Heart right ventricle (tissue), 16 donors: ENCODE measurements at regions not wholly inside any gene's neighbourhood (a gene's known extent, or its start where the extent isn't known, plus 50 kb on each side); places are given as distances from the start of the nearest gene placed in this dataset.

Experiments used
- ATAC-seq, 8 donors: fragments of 200-7000 bp; cut with Tn5 transposase; one replicate each; pipeline ENCODE4 v1.9.1; 2020; ENCODE audit warnings: mild to moderate bottlenecking in 8 of 8, moderate library complexity in 8 of 8, moderate number of reproducible peaks in 1 of 8
- DNase-seq, 2 donors: peaks; one replicate each; pipeline ENCODE4 v3.0.0-alpha.2; 2020
- H3K27ac ChIP-seq, 10 donors: fragments of 200-600 bp; sonication (generic) in 2 of 10; one replicate each; pipeline versions ENCODE4 v1.5.0 to v1.8.0; 2020 to 2022; ENCODE audit warnings: mild to moderate bottlenecking in 3 of 10
- H3K27me3 ChIP-seq, 7 donors: fragments of 200-600 bp; one replicate each; pipeline ENCODE4 v1.8.0; 2021 to 2022; ENCODE audit warnings: mild to moderate bottlenecking in 2 of 7
- H3K36me3 ChIP-seq, 9 donors: fragments of 200-600 bp; sonication (generic) in 1 of 9; one replicate each; pipeline versions ENCODE4 v1.5.0 to v1.8.0; 2020 to 2022; ENCODE audit warnings: mild to moderate bottlenecking in 2 of 9
- H3K4me1 ChIP-seq, 9 donors: fragments of 200-600 bp; sonication (generic) in 1 of 9; one replicate each; pipeline versions ENCODE4 v1.5.0 to v1.8.0; 2020 to 2022; ENCODE audit warnings: mild to moderate bottlenecking in 4 of 9
- H3K4me3 ChIP-seq, 10 donors: fragments of 200-600 bp; sonication (generic) in 2 of 10; one replicate each; pipeline versions ENCODE4 v1.5.0 to v1.8.0; 2020 to 2022; ENCODE audit warnings: mild to moderate bottlenecking in 7 of 10, moderate library complexity in 2 of 10
- H3K9me3 ChIP-seq, 11 donors: fragments of 200-600 bp in 10 of 11; sonication (generic) in 2 of 11; one replicate each; pipeline versions ENCODE4 v1.5.0 to v1.8.0; 2013 to 2022; ENCODE audit warnings: mild to moderate bottlenecking in 2 of 11, control low read depth in 1 of 11, moderate library complexity in 1 of 11
- CTCF ChIP-seq, 9 donors: fragments of 200-600 bp; sonication (generic) in 2 of 9; IDR thresholded peaks; one replicate each; pipeline versions ENCODE4 v1.5.0 to v1.8.0; 2021 to 2022; ENCODE audit warnings: antibody characterized with exemption in 9 of 9, mild to moderate bottlenecking in 5 of 9, moderate library complexity in 1 of 9
- WGBS, 2 donors: extraction: QIAGEN DNeasy Blood & Tissue Kit; methylation state at CpG; one replicate each; pipeline ENCODE4 v1.1.7; 2013; ENCODE audit warnings: inconsistent platforms in 1 of 2; 5-methylcytosine and 5-hydroxymethylcytosine counted together
- intact Hi-C, 10 donors: fragments of 100-400 bp; cut with DNase I; formaldehyde crosslinking; loops; one replicate each; pipeline versions ENCODE4 v1.11.1 to v1.14.2; 2022
- donor health status: Arrhythmogenic right ventricular cardiomyopathy.
- donor health status: ischemic (EF 13 %, LVEDD 7.1; RV severe dilation, severe dysfunction).
- donor health status: healthy with polysubstance abuse.
- donor health status: DM: no; HTN: yes; CAD: no.
- donor health status: DM: no; HTN: no; CAD: no.
- donor health status: ischemic (EF 25% LVEDD 6.9; RV normal size, moderate dysfunction).
- donor health status: ischemic (EF 25% LVEDD 5.7; RV mildly dilated, moderate dysfunction).
- donor health status: healthy.
- donor health status: DM: yes; HTN: yes; CAD: no.
- donor health status: Ischemic cardiomyopathy.
- donor health status: ischemic (EF 35%, LVEDD 5.7; RV mildly dilated, moderate dysfunction).
- donor health status: nonischemic (EF 11% LVEDD 7.7; RV severe dilation, severe dysfunction).
- donor health status: DM: yes; HTN: yes; CAD: no.
- donor health status: PGD.
- donor health status: ischemic (EF 29% LVEDD 5.4; RV normal size, mild dysfunction).
- donor health status: nonischemic (EF 23%, LVEDD 6.1; RV moderate dilation, normal function).

GRCh38 chr18:78912844-78913243 is 66.8 kb upstream of the SALL3 start:
- DNase-seq (no peak), ATAC-seq (peak in 1 of 8 donors; percentile 41)
- 80 to 87% methylated on average over 18 of the region's 18 CpGs for WGBS, 2 donors
- TF ChIP-seq CTCF (IDR thresholded peaks at IDR 0.05): no peak
- no peaks in the 10 kb centered on the region for H3K4me1 ChIP-seq
- intact Hi-C loops: no loop called here
- no peaks in the 10 kb centered on the region for H3K9me3 ChIP-seq
- peaks cover 0 to 25% (median 5%) of the 10 kb centered on the region in 7 donors for H3K27me3 ChIP-seq
- H3K36me3 ChIP-seq: no peaks in the 10 kb centered on the region
- no peak overlapping the region for H3K27ac ChIP-seq
- no peak overlapping the region for H3K4me3 ChIP-seq

DNA sequence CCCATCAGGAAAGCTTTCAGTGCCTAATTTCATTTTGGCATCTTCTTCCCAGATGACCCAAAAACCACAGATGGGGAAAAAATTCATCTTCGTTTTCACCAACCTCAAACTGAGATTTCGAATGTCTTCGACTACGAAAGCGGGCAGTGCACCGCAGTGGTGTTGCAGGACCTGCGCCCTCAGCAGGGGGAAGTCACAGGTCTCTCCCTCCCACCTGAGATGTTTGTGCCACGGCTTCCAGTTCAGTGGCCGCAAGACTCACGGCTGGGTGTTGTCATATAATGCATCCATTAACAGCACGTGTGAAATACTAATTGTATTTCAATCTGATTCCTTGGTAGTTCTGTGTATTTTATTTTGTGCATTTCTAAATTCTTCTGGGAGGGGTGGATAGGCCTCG is 66.2 kb upstream of the SALL3 start:
- WGBS, 2 donors: 89% methylated on average over 12 of the region's 12 CpGs
- intact Hi-C loops: no loop called here

GRCh38 chr18:78913830-78914231 is 65.8 kb upstream of the SALL3 start:
- no peak for ATAC-seq

More for the DNA sequence above, 66.2 kb upstream of the SALL3 start:
- TF ChIP-seq CTCF (IDR thresholded peaks at IDR 0.05): no peak
- peaks cover 0 to 25% (median 5%) of the 10 kb centered on the region in 7 donors for H3K27me3 ChIP-seq
- ATAC-seq: no peak
- H3K36me3 ChIP-seq: no peaks in the 10 kb centered on the region
- DNase-seq: no peak
- no peak overlapping the region for H3K27ac ChIP-seq
- H3K9me3 ChIP-seq: no peaks in the 10 kb centered on the region
- H3K4me1 ChIP-seq: no peaks in the 10 kb centered on the region
- no peak overlapping the region for H3K4me3 ChIP-seq

DNA sequence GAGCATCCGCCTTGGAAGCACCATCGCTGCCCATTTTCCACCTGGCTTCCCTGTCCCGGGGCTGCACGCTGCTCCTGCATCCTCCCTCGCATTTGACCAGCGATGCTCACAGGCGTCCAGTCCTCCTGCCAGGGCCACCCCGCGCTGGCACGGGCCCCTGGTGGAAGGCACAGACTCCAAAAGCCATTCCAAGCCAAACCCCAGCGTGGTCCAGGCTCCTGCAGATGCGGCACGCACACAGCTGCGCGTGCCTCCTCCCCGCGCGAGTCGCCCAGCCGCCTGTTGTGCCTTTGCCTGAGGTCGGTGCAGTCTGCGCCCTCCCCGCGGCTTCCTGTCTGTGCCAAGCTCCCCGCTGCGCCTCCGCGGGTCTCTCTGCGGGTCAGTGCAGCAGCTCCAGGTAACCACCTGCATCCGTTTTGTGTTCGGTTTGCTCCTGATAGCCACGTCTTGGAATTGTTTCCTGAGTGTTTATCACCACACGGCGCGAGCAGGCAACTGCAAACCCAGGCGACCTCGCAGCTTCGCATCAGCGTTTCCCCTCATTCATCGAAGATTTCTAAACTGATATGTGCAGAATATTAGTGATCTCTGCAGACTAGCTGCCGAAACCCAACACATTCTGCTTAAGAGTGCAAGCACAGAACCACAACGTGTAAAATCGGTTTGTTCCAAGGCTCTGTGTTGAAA is 65.2 kb upstream of the SALL3 start:
- ATAC-seq: no peak
- H3K27me3 ChIP-seq: peaks cover 0 to 25% (median 5%) of the 10 kb centered on the region in 7 donors
- TF ChIP-seq CTCF (IDR thresholded peaks at IDR 0.05): no peak
- no peaks in the 10 kb centered on the region for H3K36me3 ChIP-seq
- DNase-seq: no peak
- 63 to 75% methylated on average over 43 of the region's 43 CpGs for WGBS, 2 donors
- intact Hi-C loops: no loop called here
- H3K27ac ChIP-seq: no peak overlapping the region
- no peaks in the 10 kb centered on the region for H3K4me1 ChIP-seq
- H3K9me3 ChIP-seq: no peaks in the 10 kb centered on the region
- no peak overlapping the region for H3K4me3 ChIP-seq

More at GRCh38 chr18:78913830-78914231, 65.8 kb upstream of the SALL3 start:
- WGBS, 2 donors: 84 to 88% methylated on average over 15 of the region's 15 CpGs
- TF ChIP-seq CTCF (IDR thresholded peaks at IDR 0.05): no peak
- H3K36me3 ChIP-seq: no peaks in the 10 kb centered on the region
- H3K9me3 ChIP-seq: no peaks in the 10 kb centered on the region
- no peak for DNase-seq
- H3K27me3 ChIP-seq: peaks cover 0 to 25% (median 5%) of the 10 kb centered on the region in 7 donors
- intact Hi-C loops: no loop called here
- H3K4me1 ChIP-seq: no peaks in the 10 kb centered on the region
- H3K27ac ChIP-seq: no peak overlapping the region
- H3K4me3 ChIP-seq: no peak overlapping the region
